SHP77 (cell line): ENCODE measurements at regions not wholly inside any gene's neighbourhood (a gene's known extent, or its start where the extent isn't known, plus 50 kb on each side); places are given as distances from the start of the nearest gene placed in this dataset.

Experiments used
- DNase-seq, 2 experiments: peaks; one replicate each; lab custom pipeline; 2025; lab: John Stamatoyannopoulos, UW

- no peak for DNase-seq
Measured at GRCh38 chr3:13173186-13173585, 100.0 kb upstream of the IQSEC1 start.

- DNase-seq = no peak
Measured at GRCh38 chr3:13172644-13173013, 99.4 kb upstream of the IQSEC1 start.

GRCh38 chr3:13171704-13172643, 98.7 kb upstream of the IQSEC1 start:
- DNase-seq = no peak

GRCh38 chr3:13170317-13170716, 97.1 kb upstream of the IQSEC1 start:
- DNase-seq = no peak

- no peak for DNase-seq
Measured at GRCh38 chr3:13168391-13168790, 95.2 kb upstream of the IQSEC1 start.

- DNase-seq = no peak
Measured at GRCh38 chr3:13167829-13168228, 94.6 kb upstream of the IQSEC1 start.

- no peak for DNase-seq
Measured at GRCh38 chr3:13167064-13167743, 94.0 kb upstream of the IQSEC1 start.

- no peak for DNase-seq
Measured at GRCh38 chr3:13166243-13167063, 93.2 kb upstream of the IQSEC1 start.

GRCh38 chr3:13165576-13165975, 92.3 kb upstream of the IQSEC1 start:
- no peak for DNase-seq

- DNase-seq = no peak
Measured at GRCh38 chr3:13164893-13165492, 91.8 kb upstream of the IQSEC1 start.

GRCh38 chr3:13163848-13164382, 90.7 kb upstream of the IQSEC1 start:
- DNase-seq = no peak

GRCh38 chr3:13162549-13163320, 89.5 kb upstream of the IQSEC1 start:
- no peak for DNase-seq

- no peak for DNase-seq
Measured at GRCh38 chr3:13161771-13162535, 88.7 kb upstream of the IQSEC1 start.

- no peak for DNase-seq
Measured at GRCh38 chr3:13161021-13161759, 88.0 kb upstream of the IQSEC1 start.

- no peak for DNase-seq
Measured at GRCh38 chr3:13160619-13161018, 87.4 kb upstream of the IQSEC1 start.

- no peak for DNase-seq
Measured at GRCh38 chr3:13159890-13160289, 86.7 kb upstream of the IQSEC1 start.

- DNase-seq = no peak
Measured at GRCh38 chr3:13158871-13159270, 85.6 kb upstream of the IQSEC1 start.

GRCh38 chr3:13158408-13158807, 85.2 kb upstream of the IQSEC1 start:
- no peak for DNase-seq

- DNase-seq = no peak
Measured at GRCh38 chr3:13157986-13158385, 84.8 kb upstream of the IQSEC1 start.
